Neural progenitor cell (in vitro differentiated cells): ENCODE measurements at regions not wholly inside any gene's neighbourhood (a gene's known extent, or its start where the extent isn't known, plus 50 kb on each side); places are given as distances from the start of the nearest gene placed in this dataset.

Source experiments
- DNase-seq: peaks from one replicate; pipeline ENCODE4 v3.0.0-alpha.2; 2016; ENCODE audit warnings: low spot score
- H2AFZ ChIP-seq: fragments of 200-600 bp; sonication (generic); replicated peaks from 2 replicates; pipeline ENCODE4 v1.6.1; 2016; ENCODE audit warnings: antibody characterized with exemption
- H3F3A ChIP-seq: fragments of 200-600 bp; sonication (generic); 2 replicates; pipeline ENCODE4 v1.6.1; 2016; ENCODE audit warnings: antibody characterized with exemption, low read depth
- H3K27ac ChIP-seq: fragments of 200-600 bp; sonication (generic); 2 replicates; pipeline ENCODE4 v1.5.1; 2016; ENCODE audit warnings: mild to moderate bottlenecking
- H3K27me3 ChIP-seq: fragments of 200-600 bp; sonication (generic); 2 replicates; pipeline ENCODE4 v1.6.1; 2016; ENCODE audit warnings: mild to moderate bottlenecking, moderate library complexity
- H3K36me3 ChIP-seq: fragments of 200-600 bp; sonication (generic); 2 replicates; pipeline ENCODE4 v1.5.1; 2016
- H3K4me1 ChIP-seq: fragments of 200-600 bp; sonication (generic); 2 replicates; pipeline ENCODE4 v1.6.1; 2016; ENCODE audit warnings: mixed run types
- H3K4me2 ChIP-seq: fragments of 200-600 bp; sonication (generic); 2 replicates; pipeline ENCODE4 v1.6.1; 2016
- H3K4me3 ChIP-seq: fragments of 200-600 bp; sonication (generic); 2 replicates; pipeline ENCODE4 v1.5.1; 2016
- H3K79me2 ChIP-seq: fragments of 200-600 bp; sonication (generic); 2 replicates; pipeline ENCODE4 v1.6.1; 2016; ENCODE audit warnings: low read depth
- H3K9ac ChIP-seq: fragments of 200-600 bp; sonication (generic); 2 replicates; pipeline ENCODE4 v1.6.1; 2016
- H3K9me3 ChIP-seq: fragments of 200-600 bp; sonication (generic); 2 replicates; pipeline ENCODE4 v1.5.1; 2016; ENCODE audit warnings: low read depth
- H4K20me1 ChIP-seq: fragments of 200-600 bp; sonication (generic); 2 replicates; pipeline ENCODE4 v1.6.1; 2016; ENCODE audit warnings: low read depth
- H3K27ac Mint-ChIP-seq: 3 replicates; pipeline ENCODE4 v1.8.0; 2021; ENCODE audit warnings: mixed read lengths
- H3K27me3 Mint-ChIP-seq: 2 replicates; pipeline ENCODE4 v1.8.0; 2022; ENCODE audit warnings: low read depth, mild to moderate bottlenecking, inconsistent platforms, moderate library complexity, mixed read lengths; ENCODE audit not compliant: insufficient read depth
- H3K36me3 Mint-ChIP-seq: 3 replicates; pipeline ENCODE4 v1.8.0; 2021; ENCODE audit warnings: mixed read lengths
- H3K4me1 Mint-ChIP-seq: 3 replicates; pipeline ENCODE4 v1.8.0; 2021; ENCODE audit warnings: mixed read lengths
- H3K4me3 Mint-ChIP-seq: 3 replicates; pipeline ENCODE4 v1.8.0; 2021; ENCODE audit warnings: mild to moderate bottlenecking, moderate library complexity, mixed read lengths
- H3K9me3 Mint-ChIP-seq: 3 replicates; pipeline ENCODE4 v1.8.0; 2020; ENCODE audit warnings: mixed read lengths
- EZH2 ChIP-seq: fragments of 200-600 bp; sonication (generic); IDR thresholded peaks from 2 replicates; pipeline ENCODE4 v1.6.1; 2017; ENCODE audit warnings: antibody characterized with exemption, mild to moderate bottlenecking, moderate library complexity
- EZH2phosphoT487 ChIP-seq: fragments of 200-600 bp; sonication (generic); IDR thresholded peaks from 2 replicates; pipeline ENCODE4 v1.6.1; 2017; ENCODE audit warnings: antibody characterized with exemption
- TF ChIP-seq, protein P1 (sequence below): fragments of 200-600 bp; sonication (generic); IDR thresholded peaks from 2 replicates; pipeline ENCODE4 v1.5.1; 2017; ENCODE audit warnings: antibody characterized with exemption, mild to moderate bottlenecking

DNA sequence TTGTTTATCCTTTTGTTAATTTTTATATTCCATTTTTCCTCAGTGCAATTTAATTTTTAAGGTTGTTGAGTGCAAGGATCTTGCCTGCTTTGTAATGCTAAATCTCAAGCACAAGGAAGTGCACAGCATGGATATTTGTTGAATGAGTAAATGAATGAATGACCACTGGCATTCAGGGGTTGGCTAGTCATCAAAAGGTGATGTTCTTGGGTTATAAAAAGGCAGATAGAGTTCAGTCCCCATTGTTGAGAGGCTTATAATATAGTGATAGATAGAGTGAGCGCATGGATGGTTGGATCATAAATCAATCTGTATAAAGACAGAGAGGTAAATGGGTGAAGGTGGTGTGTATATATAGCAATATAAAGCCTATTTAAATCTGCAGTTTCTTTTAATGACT lies 193.2 kb upstream of the KLF6 start:
- Histone ChIP-seq H3K4me2 (no peak overlapping the region), H2AFZ (no peak overlapping the region), H3K9ac (no peak overlapping the region), H3K27me3 (no peaks in the 10 kb centered on the region), H3K36me3 (no peaks in the 10 kb centered on the region), H3K4me3 (no peak overlapping the region), H3K79me2 (no peaks in the 10 kb centered on the region), H3F3A (no peaks in the 10 kb centered on the region), H4K20me1 (no peaks in the 10 kb centered on the region), H3K9me3 (no peaks in the 10 kb centered on the region), H3K27ac (no peak overlapping the region), H3K4me1 (peaks cover 13% of the 10 kb centered on the region)
- DNase-seq = no peak
- no peaks in the 10 kb centered on the region for H3K36me3 Mint-ChIP-seq
- H3K27me3 Mint-ChIP-seq = peaks cover 8% of the 10 kb centered on the region
- TF ChIP-seq EZH2phosphoT487 (no peak), EZH2 (no peak)
- TF ChIP-seq, protein P1, sequence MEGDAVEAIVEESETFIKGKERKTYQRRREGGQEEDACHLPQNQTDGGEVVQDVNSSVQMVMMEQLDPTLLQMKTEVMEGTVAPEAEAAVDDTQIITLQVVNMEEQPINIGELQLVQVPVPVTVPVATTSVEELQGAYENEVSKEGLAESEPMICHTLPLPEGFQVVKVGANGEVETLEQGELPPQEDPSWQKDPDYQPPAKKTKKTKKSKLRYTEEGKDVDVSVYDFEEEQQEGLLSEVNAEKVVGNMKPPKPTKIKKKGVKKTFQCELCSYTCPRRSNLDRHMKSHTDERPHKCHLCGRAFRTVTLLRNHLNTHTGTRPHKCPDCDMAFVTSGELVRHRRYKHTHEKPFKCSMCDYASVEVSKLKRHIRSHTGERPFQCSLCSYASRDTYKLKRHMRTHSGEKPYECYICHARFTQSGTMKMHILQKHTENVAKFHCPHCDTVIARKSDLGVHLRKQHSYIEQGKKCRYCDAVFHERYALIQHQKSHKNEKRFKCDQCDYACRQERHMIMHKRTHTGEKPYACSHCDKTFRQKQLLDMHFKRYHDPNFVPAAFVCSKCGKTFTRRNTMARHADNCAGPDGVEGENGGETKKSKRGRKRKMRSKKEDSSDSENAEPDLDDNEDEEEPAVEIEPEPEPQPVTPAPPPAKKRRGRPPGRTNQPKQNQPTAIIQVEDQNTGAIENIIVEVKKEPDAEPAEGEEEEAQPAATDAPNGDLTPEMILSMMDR = no peak
- H3K27ac Mint-ChIP-seq = no peak overlapping the region
- H3K4me1 Mint-ChIP-seq = peaks cover 11% of the 10 kb centered on the region
- H3K9me3 Mint-ChIP-seq = peaks cover 12% of the 10 kb centered on the region
- H3K4me3 Mint-ChIP-seq = no peak overlapping the region

DNA sequence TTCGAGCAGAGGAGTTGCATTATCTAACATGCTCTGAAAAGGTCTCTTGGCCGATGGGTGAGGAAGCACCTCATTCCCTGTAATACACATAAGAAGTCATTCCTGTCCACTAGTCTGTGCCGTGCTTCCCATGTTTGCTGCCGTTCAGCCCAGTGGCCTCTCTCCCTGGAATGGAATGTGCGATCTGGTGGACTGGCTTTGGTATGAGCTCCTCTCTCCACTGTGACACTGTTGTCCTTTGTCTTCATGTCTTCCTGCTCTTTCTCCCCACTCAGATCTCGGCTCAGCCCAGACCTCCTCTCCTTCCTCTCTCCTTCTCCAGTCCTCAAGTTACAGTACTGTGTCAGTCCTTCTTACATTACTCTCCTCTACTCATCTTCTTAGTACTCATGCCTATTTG lies 192.8 kb upstream of the KLF6 start:
- Histone ChIP-seq H2AFZ (no peak overlapping the region), H3K9me3 (no peaks in the 10 kb centered on the region), H3K27ac (no peak overlapping the region), H3K27me3 (no peaks in the 10 kb centered on the region), H3F3A (no peaks in the 10 kb centered on the region), H3K79me2 (no peaks in the 10 kb centered on the region), H3K4me1 (peaks cover 17% of the 10 kb centered on the region), H3K36me3 (no peaks in the 10 kb centered on the region), H3K4me2 (no peak overlapping the region), H3K9ac (no peak overlapping the region), H3K4me3 (no peak overlapping the region), H4K20me1 (no peaks in the 10 kb centered on the region)
- TF ChIP-seq, protein P1 = no peak
- no peak for TF ChIP-seq EZH2
- no peak for TF ChIP-seq EZH2phosphoT487
- no peak for DNase-seq
- Mint-ChIP-seq H3K27ac (no peak overlapping the region), H3K27me3 (peaks cover 8% of the 10 kb centered on the region), H3K4me1 (peaks cover 15% of the 10 kb centered on the region), H3K9me3 (peaks cover 10% of the 10 kb centered on the region), H3K4me3 (no peak overlapping the region), H3K36me3 (no peaks in the 10 kb centered on the region)

DNA sequence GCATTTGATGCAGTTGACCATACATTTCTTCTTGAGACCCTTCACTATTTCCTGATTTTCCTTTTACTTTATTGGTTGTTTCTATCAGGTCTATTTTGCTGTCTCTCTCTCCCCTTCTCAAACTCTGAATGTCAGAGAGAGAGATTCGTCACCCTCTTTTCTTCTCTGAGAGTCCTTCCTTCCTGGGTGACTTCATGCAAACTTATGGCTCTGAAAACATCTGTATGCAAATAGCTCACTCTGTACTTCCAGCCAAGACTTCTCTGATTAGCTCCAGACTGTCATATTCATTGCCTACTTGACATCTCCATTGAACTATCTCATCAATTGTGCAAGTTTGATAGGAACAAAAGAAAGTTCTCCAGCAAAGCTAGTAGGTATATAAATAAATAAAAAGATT lies 191.7 kb upstream of the KLF6 start:
- DNase-seq = no peak
- peaks cover 5% of the 10 kb centered on the region for H3K9me3 Mint-ChIP-seq
- no peak overlapping the region for H3K27ac Mint-ChIP-seq
- no peak overlapping the region for H3K4me3 ChIP-seq
- H3K36me3 ChIP-seq = no peaks in the 10 kb centered on the region
- no peaks in the 10 kb centered on the region for H3K27me3 ChIP-seq
- no peak for TF ChIP-seq EZH2
- TF ChIP-seq EZH2phosphoT487 = no peak
- TF ChIP-seq, protein P1 = no peak
- no peak overlapping the region for H3K4me3 Mint-ChIP-seq
- H2AFZ ChIP-seq = no peak overlapping the region
- H3K4me1 Mint-ChIP-seq = peaks cover 15% of the 10 kb centered on the region
- H3K9ac ChIP-seq = no peak overlapping the region
- no peaks in the 10 kb centered on the region for H4K20me1 ChIP-seq
- H3K4me2 ChIP-seq = no peak overlapping the region
- no peaks in the 10 kb centered on the region for H3F3A ChIP-seq
- no peaks in the 10 kb centered on the region for H3K36me3 Mint-ChIP-seq
- H3K27ac ChIP-seq = no peak overlapping the region
- H3K9me3 ChIP-seq = no peaks in the 10 kb centered on the region
- H3K27me3 Mint-ChIP-seq = peaks cover 8% of the 10 kb centered on the region
- no peaks in the 10 kb centered on the region for H3K79me2 ChIP-seq
- peaks cover 15% of the 10 kb centered on the region for H3K4me1 ChIP-seq
